Activated T-helper 1 cell treated with anti-CD3 and anti-CD28 coated beads, Interleukin-12 subunit alpha, Interleukin-12 subunit beta, Interleukin-2, Interleukin-4 antibody, amounts not matched to agents 30 ng/mL and 10 ng/mL and 1 ng/mL, durations not matched to agents 14 hours and 24 hours and 36 hours (primary cell): ENCODE measurements at regions not wholly inside any gene's neighbourhood (a gene's known extent, or its start where the extent isn't known, plus 50 kb on each side); places are given as distances from the start of the nearest gene placed in this dataset.
"Not testable (repeated sequence)": the region's sequence is repeated elsewhere in the genome, so short reads cannot be mapped to it uniquely, and the experiment has no call there.

Experiments used
- DNase-seq: peaks from one replicate; pipeline ENCODE4 v3.0.0; 2021; ENCODE audit warnings: low spot score
- H3K27ac Mint-ChIP-seq: one replicate; pipeline ENCODE4 v1.8.0; 2021; ENCODE audit warnings: mild to moderate bottlenecking, mixed read lengths
- H3K27me3 Mint-ChIP-seq: one replicate; pipeline ENCODE4 v1.8.0; 2022; ENCODE audit warnings: mild to moderate bottlenecking, moderate library complexity, mixed read lengths; ENCODE audit not compliant: insufficient read depth
- H3K36me3 Mint-ChIP-seq: one replicate; pipeline ENCODE4 v1.8.0; 2021; ENCODE audit warnings: low read depth, mixed read lengths
- H3K4me1 Mint-ChIP-seq: one replicate; pipeline ENCODE4 v1.8.0; 2021; ENCODE audit warnings: low read depth, mixed read lengths
- H3K4me3 Mint-ChIP-seq: one replicate; pipeline ENCODE4 v1.8.0; 2021; ENCODE audit warnings: mild to moderate bottlenecking, moderate library complexity, mixed read lengths
- H3K9me3 Mint-ChIP-seq: one replicate; pipeline ENCODE4 v1.8.0; 2021; ENCODE audit warnings: mixed read lengths
- intact Hi-C: fragments of 100-400 bp; cut with micrococcal nuclease; formaldehyde crosslinking; loops from one replicate; pipeline ENCODE4 v1.15.1; 2024

DNA sequence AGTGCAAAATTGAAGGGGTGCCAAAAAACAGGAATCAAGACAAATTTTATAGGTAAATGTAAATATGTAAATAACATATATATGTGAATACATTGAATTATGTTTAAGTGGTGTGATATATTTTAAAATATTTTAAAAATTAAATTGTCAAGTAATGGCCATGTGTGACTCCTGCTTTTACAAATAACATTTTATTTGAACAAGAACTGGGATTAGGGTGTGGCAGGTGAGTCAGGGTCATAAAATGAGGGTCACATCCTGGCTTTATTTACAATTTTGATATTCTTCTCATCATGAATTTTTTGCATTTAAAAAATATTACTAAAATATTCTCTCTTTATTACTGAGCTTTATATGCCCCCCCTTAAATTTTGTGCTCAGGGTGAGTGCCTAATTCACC, 601.1 kb upstream of the MAN1A1 start:
- no peaks in the 10 kb centered on the region for H3K36me3 Mint-ChIP-seq
- no peaks in the 10 kb centered on the region for H3K4me1 Mint-ChIP-seq
- DNase-seq, result no peak
- intact Hi-C loops, result no loop called here
- no peak overlapping the region for H3K27ac Mint-ChIP-seq
- H3K9me3 Mint-ChIP-seq, result no peaks in the 10 kb centered on the region
- no peaks in the 10 kb centered on the region for H3K27me3 Mint-ChIP-seq
- H3K4me3 Mint-ChIP-seq, result no peak overlapping the region

DNA sequence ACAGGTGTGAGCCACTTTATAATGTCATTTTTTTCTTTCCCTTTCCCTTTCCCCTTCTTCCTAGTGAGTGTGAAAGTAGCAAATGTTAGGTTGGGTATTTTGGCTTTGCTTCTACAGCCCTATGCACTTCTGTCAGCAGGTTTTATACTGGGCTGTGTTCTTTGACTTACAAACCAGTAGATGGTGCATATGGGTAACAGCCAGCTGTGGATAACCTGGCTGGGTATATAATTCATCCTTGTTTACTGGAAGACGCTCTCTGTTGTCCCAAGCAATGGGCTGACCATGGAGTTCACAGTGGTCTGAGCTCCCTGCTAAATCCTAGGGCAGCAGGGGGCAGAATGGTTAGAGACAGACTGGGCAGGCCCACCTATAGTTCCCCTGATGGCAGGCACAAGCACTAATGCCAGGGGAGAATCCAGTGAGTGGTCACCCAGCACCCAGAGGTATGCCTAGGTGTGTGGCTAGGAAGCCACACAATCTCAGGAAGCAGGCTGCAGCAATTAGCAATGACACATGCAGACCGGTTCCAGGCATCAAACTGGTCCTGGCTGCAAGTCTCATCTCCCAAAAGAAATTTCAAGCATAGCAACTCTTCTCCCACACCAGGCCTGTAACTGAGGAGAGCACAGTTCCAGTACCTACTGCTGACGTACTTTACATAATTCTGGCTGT, 592.7 kb upstream of the MAN1A1 start:
- Mint-ChIP-seq H3K27ac (no peak overlapping the region), H3K4me3 (no peak overlapping the region), H3K9me3 (no peaks in the 10 kb centered on the region), H3K4me1 (no peaks in the 10 kb centered on the region), H3K36me3 (no peaks in the 10 kb centered on the region), H3K27me3 (no peaks in the 10 kb centered on the region)
- intact Hi-C loops, result no loop called here
- no peak for DNase-seq

DNA sequence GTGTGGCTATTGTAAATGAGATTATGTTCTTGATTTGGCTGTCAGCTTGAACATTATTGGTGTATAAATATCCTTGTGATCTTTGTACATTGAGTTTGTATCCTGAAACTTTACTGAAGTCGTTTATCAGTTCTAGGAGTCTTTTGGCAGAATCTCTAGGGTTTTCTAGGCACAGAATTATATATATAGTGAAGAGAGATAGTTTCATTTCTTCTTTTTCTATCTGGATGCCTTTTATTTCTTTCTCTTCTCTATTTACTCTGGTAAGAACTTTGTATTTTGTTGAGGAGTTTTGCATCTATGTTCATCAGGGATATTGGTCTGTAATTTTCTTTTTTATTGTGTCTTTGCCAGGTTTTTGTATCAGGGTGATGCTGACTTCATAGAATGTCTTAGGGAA, 589.2 kb upstream of the MAN1A1 start:
- no peaks in the 10 kb centered on the region for H3K4me1 Mint-ChIP-seq
- no peaks in the 10 kb centered on the region for H3K9me3 Mint-ChIP-seq
- intact Hi-C loops, result no loop called here
- no peaks in the 10 kb centered on the region for H3K27me3 Mint-ChIP-seq
- no peak for DNase-seq
- H3K4me3 Mint-ChIP-seq, result no peak overlapping the region
- no peak overlapping the region for H3K27ac Mint-ChIP-seq
- no peaks in the 10 kb centered on the region for H3K36me3 Mint-ChIP-seq

DNA sequence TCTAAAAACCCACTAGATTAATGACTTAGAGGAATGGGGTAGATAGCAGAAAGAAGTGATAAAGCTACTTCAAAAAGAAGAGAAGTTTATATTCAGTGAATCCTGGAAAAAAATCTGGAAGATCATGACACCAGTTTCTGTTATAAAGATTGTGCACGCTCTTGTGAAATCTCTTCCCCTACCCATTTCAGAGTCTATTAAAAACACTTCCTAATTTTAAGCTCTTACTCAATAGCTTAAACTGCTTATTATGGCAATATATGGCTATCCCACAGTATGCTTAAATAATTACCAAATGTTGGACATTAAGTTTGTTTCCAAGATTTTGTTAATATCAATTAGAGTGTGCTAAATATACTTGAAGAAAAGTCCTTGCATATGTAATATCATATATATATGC, 585.3 kb upstream of the MAN1A1 start:
- DNase-seq, result no peak
- Mint-ChIP-seq H3K9me3 (no peaks in the 10 kb centered on the region), H3K27me3 (no peaks in the 10 kb centered on the region), H3K4me3 (no peak overlapping the region), H3K4me1 (no peaks in the 10 kb centered on the region), H3K27ac (no peak overlapping the region), H3K36me3 (no peaks in the 10 kb centered on the region)
- intact Hi-C loops, result no loop called here

DNA sequence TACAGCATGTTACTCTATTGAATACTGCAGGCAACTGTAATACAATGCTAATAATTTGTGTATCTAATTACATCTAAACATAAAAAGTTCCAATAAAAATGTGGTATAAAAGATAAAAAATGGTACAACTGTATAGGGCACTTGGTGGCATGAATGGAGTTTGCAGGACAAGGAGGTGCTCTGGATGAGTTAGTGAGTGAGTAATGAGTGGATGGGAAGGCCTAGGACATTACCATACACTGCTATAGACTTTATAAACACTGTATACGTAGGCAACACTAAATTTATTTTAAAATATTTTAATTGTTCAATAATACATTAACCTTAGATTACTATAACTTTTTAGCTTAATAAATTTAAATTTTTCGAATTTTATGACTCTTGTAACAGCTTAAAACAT, 579.6 kb upstream of the MAN1A1 start:
- no peaks in the 10 kb centered on the region for H3K36me3 Mint-ChIP-seq
- no peak for DNase-seq
- H3K27ac Mint-ChIP-seq, result no peak overlapping the region
- no peaks in the 10 kb centered on the region for H3K4me1 Mint-ChIP-seq
- no peaks in the 10 kb centered on the region for H3K27me3 Mint-ChIP-seq
- no peak overlapping the region for H3K4me3 Mint-ChIP-seq
- peaks cover 18% of the 10 kb centered on the region for H3K9me3 Mint-ChIP-seq
- intact Hi-C loops, result no loop called here

DNA sequence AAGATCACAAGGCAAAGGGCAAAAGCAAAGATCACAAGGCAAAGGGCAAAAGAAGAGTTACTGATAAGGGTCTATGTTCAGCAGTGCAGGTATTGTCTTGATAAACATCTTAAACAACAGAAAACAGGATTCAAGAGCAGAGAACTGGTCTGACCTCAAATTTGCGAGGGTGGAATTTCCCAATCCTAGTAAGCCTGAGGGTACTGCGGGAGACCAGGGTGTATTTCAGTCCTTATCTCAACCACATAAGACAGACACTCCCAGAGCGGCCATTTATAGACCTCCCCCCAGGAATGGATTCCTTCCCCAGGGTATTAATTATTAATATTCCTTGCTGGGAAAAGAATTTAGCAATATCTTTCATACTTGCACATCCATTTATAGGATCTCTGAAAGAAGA, 575.3 kb upstream of the MAN1A1 start:
- peaks cover 43% of the 10 kb centered on the region for H3K9me3 Mint-ChIP-seq
- H3K4me3 Mint-ChIP-seq, intact Hi-C loops, H3K4me1 Mint-ChIP-seq, H3K36me3 Mint-ChIP-seq, H3K27ac Mint-ChIP-seq, H3K27me3 Mint-ChIP-seq, DNase-seq: not testable (repeated sequence)

DNA sequence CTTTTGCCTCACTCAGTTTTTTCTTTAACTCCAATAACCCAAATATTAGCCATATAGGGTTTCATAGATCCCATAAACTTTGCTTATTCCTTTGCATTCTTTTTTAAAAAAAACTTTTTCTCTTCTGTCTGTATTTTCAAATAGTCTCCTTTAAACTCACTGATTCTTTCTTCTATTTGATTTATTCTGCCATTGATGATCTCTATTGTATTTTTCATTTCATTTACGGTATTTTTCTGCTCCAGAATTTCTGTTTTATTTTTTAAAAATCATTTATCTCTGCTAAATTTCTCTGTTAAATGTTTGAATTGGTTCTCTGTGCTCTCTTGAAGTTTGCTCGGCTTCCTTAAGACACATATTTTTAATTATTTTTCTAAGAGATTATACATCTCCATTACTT, 573.3 kb upstream of the MAN1A1 start:
- no peak for DNase-seq
- no peak overlapping the region for H3K27ac Mint-ChIP-seq
- no peaks in the 10 kb centered on the region for H3K4me1 Mint-ChIP-seq
- H3K9me3 Mint-ChIP-seq, result peaks cover 43% of the 10 kb centered on the region
- H3K36me3 Mint-ChIP-seq, result no peaks in the 10 kb centered on the region
- intact Hi-C loops, result no loop called here
- H3K27me3 Mint-ChIP-seq, result no peaks in the 10 kb centered on the region
- H3K4me3 Mint-ChIP-seq, result no peak overlapping the region

DNA sequence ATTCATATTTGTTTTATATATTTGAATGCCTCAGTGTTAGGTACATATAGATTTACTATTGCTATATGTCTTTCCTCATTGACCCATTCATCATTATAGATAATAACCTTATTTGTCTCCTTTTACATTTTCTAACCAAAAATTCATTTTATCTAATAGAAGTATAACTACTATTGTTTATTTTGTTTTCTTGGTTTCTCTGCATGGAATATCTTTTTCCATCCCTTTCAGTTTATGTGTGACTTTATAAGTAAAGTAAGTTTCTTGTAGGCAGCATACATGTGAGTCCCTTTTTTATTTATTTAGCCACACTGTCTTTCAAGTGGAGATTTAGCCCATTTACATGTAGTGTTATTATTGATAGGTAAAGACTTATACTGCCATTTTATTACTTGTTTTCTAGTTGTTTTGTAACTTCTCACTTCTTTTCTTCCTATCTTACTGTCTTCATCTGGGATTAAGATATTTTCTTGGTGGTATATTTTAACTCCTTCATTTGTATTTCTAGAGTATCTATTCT, 572.0 kb upstream of the MAN1A1 start:
- H3K27ac Mint-ChIP-seq, result no peak overlapping the region
- H3K27me3 Mint-ChIP-seq, result no peaks in the 10 kb centered on the region
- no peaks in the 10 kb centered on the region for H3K4me1 Mint-ChIP-seq
- H3K36me3 Mint-ChIP-seq, result no peaks in the 10 kb centered on the region
- intact Hi-C loops, result no loop called here
- H3K4me3 Mint-ChIP-seq, result no peak overlapping the region
- H3K9me3 Mint-ChIP-seq, result peaks cover 43% of the 10 kb centered on the region
- DNase-seq, result no peak

DNA sequence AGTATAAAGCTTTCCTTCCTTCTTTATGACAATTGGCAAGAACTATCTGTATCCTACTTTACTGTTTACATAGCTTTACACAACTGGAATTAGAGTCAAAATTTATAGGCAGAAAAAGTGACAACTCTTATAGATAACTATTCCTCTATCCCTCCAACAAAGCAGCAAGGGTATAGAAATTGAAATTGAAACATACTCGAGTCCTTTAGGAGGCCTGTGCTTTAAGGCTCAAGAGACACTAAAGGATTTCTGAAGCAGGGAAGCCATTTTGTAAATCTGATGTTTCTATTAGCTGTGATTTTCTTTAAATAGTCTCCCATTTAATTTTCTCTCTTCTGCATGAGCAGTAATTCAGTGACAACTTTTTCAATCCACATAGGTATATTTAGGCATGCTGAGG, 567.6 kb upstream of the MAN1A1 start:
- Mint-ChIP-seq H3K4me3 (no peak overlapping the region), H3K9me3 (peaks cover 10% of the 10 kb centered on the region), H3K36me3 (no peaks in the 10 kb centered on the region), H3K27me3 (no peaks in the 10 kb centered on the region), H3K27ac (no peak overlapping the region), H3K4me1 (no peaks in the 10 kb centered on the region)
- DNase-seq, result no peak
- intact Hi-C loops, result no loop called here

DNA sequence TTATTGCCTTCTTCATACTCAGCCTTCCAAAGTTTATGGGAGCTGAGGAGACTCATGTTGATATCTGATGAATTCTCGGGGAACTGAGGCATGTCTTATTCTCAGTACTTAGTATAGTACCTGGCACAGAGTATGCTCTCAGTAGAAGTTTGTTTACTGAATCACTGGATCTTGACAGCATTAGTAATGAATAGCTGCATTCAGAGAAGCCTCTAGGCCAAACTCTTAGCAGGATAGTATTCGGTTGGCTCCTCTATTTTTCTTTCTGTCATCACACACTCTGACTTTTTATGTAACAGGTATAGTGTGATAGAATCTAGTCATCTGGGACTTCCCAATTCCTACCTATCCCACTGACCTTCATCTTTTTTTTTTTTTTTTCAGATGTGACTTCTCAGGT, 566.4 kb upstream of the MAN1A1 start:
- Mint-ChIP-seq H3K4me3 (no peak overlapping the region), H3K27ac (no peak overlapping the region), H3K36me3 (no peaks in the 10 kb centered on the region), H3K4me1 (no peaks in the 10 kb centered on the region), H3K27me3 (peaks cover 2% of the 10 kb centered on the region), H3K9me3 (no peaks in the 10 kb centered on the region)
- no peak for DNase-seq
- intact Hi-C loops, result no loop called here

DNA sequence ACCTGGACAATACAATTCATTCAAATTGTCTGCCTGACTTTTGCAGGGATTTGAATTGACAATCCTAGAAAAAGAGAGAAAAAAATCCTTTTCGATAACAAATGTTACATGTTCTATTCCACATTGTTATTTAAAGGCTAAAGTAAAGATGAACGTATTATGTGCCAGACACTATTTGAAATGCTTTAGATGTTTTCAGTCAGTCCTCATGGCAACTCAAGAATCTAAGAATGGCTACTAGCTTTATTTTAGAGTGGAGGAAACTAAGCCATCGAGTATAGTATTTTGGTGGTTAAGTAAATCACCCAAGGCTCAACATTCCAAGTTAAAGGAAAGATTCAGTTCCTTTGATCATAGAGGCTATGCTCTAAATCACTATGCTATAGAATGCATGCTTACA, 558.6 kb upstream of the MAN1A1 start:
- H3K4me3 Mint-ChIP-seq, result no peak overlapping the region
- H3K27ac Mint-ChIP-seq, result no peak overlapping the region
- no peaks in the 10 kb centered on the region for H3K36me3 Mint-ChIP-seq
- H3K9me3 Mint-ChIP-seq, result no peaks in the 10 kb centered on the region
- DNase-seq, result no peak
- peaks cover 2% of the 10 kb centered on the region for H3K27me3 Mint-ChIP-seq
- no peaks in the 10 kb centered on the region for H3K4me1 Mint-ChIP-seq
- intact Hi-C loops, result no loop called here

DNA sequence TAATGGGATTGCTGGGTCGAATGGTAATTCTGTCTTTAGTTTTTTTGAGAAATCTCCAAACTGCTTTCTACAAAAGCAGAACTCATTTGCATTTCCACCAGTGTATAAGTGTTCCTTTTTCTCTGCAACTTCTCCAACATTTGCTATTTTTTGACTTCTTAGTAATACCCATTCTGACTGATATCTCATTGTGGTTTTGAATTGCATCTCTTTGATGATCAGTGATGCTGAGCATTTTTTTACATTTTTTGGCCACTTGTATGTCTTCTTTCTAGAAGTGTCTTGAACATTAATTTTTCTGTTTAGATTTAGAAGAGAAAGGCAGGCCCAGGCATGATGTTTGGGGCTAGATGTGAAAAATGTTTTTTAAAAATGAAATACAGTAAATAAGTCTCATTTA, 553.1 kb upstream of the MAN1A1 start:
- DNase-seq, result no peak
- Mint-ChIP-seq H3K9me3 (no peaks in the 10 kb centered on the region), H3K4me1 (no peaks in the 10 kb centered on the region), H3K27me3 (no peaks in the 10 kb centered on the region), H3K36me3 (no peaks in the 10 kb centered on the region), H3K27ac (no peak overlapping the region), H3K4me3 (no peak overlapping the region)
- intact Hi-C loops, result no loop called here

DNA sequence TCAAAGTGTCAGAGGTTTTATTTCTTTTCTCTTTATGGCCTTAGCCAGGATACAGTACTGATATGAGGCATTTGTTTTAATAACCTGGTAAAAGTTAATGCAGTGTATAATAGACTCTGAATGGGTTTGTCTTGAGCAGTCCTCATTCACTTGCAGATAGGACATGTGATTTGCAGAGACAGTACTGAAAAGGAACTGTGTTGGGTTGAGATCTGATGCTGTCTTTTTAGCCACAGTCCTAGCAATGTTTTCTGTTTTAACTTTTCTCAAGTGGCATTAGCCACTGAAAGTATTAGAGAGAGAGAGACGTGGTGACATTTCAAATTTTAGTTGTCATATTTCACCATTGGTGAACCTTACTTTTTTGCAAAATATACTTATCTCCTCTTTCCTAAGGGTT, 547.2 kb upstream of the MAN1A1 start:
- Mint-ChIP-seq H3K27me3 (no peaks in the 10 kb centered on the region), H3K4me3 (no peak overlapping the region), H3K9me3 (no peaks in the 10 kb centered on the region), H3K27ac (no peak overlapping the region), H3K4me1 (no peaks in the 10 kb centered on the region), H3K36me3 (no peaks in the 10 kb centered on the region)
- no peak for DNase-seq
- intact Hi-C loops, result no loop called here

DNA sequence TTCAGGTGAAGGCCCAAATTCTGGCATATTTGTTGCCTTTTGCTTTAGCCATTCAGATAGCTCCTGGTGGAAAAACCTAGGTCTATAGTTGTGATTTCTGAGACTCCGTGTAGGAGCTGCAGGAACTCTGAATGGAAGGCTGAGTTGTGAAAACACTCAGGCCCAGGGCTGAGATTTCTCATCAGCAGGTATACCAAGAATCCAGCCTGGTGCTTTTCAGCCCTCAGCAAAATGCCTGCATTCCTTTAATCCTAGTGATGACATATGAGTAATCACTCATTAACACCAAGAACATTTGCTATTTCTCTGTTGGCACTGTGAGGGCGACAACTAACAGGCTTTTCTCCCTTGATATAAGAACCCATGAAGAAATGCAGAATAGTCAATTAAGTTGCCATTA, 546.1 kb upstream of the MAN1A1 start:
- H3K36me3 Mint-ChIP-seq, result no peaks in the 10 kb centered on the region
- no peak for DNase-seq

More for the DNA sequence above, 546.1 kb upstream of the MAN1A1 start:
- Mint-ChIP-seq H3K27me3 (no peaks in the 10 kb centered on the region), H3K9me3 (no peaks in the 10 kb centered on the region), H3K27ac (no peak overlapping the region), H3K4me1 (no peaks in the 10 kb centered on the region), H3K4me3 (no peak overlapping the region)
- intact Hi-C loops, result no loop called here
